Natural killer cell (primary cell): ENCODE measurements at regions not wholly inside any gene's neighbourhood (a gene's known extent, or its start where the extent isn't known, plus 50 kb on each side); places are given as distances from the start of the nearest gene placed in this dataset.

ENCODE experiments used
- ATAC-seq, 3 donors: fragments of 150-1000 bp in 2 of 3; fragments of 200-7000 bp in 1 of 3; cut with Tn5 transposase; 1 replicate in 1 of 3; 2 replicates in 2 of 3; pipeline ENCODE4 v1.10.0; 2021; ENCODE audit warnings: mild to moderate bottlenecking in 2 of 3, moderate library complexity in 2 of 3
- DNase-seq, 2 donors: peaks; one replicate each; pipeline versions ENCODE4 v3.0.0 to v3.0.0-alpha.2; 2013 to 2021; ENCODE audit warnings: mixed read lengths in 1 of 2
- H3K27ac ChIP-seq: one replicate; pipeline ENCODE4 v1.5.1; 2013; ENCODE audit warnings: mild to moderate bottlenecking, low read length
- H3K27me3 ChIP-seq: one replicate; pipeline ENCODE4 v1.6.1; 2013; ENCODE audit warnings: low read length; ENCODE audit not compliant: control insufficient read depth, insufficient read depth
- H3K36me3 ChIP-seq: one replicate; pipeline ENCODE4 v1.6.1; 2013; ENCODE audit warnings: low read length; ENCODE audit not compliant: control insufficient read depth, insufficient read depth
- H3K4me1 ChIP-seq: one replicate; pipeline ENCODE4 v1.6.1; 2013; ENCODE audit warnings: low read length; ENCODE audit not compliant: control insufficient read depth, insufficient read depth
- H3K4me3 ChIP-seq: one replicate; pipeline ENCODE4 v1.5.1; 2013; ENCODE audit warnings: low read length
- H3K9me3 ChIP-seq: one replicate; pipeline ENCODE4 v1.6.1; 2013; ENCODE audit warnings: low read length; ENCODE audit not compliant: control insufficient read depth, insufficient read depth
- H3K27ac Mint-ChIP-seq, 2 donors: one replicate each; pipeline ENCODE4 v1.8.0; 2022; ENCODE audit warnings: mild to moderate bottlenecking in 2 of 2, mixed read lengths in 2 of 2, moderate library complexity in 1 of 2
- H3K27me3 Mint-ChIP-seq, 2 donors: one replicate each; pipeline ENCODE4 v1.8.0; 2022; ENCODE audit warnings: low read depth in 2 of 2, mixed read lengths in 2 of 2
- H3K36me3 Mint-ChIP-seq: one replicate; pipeline ENCODE4 v1.8.0; 2022; ENCODE audit warnings: mixed read lengths
- H3K4me1 Mint-ChIP-seq, 2 donors: one replicate each; pipeline ENCODE4 v1.8.0; 2022; ENCODE audit warnings: mixed read lengths in 2 of 2
- H3K4me3 Mint-ChIP-seq: one replicate; pipeline ENCODE4 v1.8.0; 2022; ENCODE audit warnings: mild to moderate bottlenecking, moderate library complexity, mixed read lengths
- H3K9me3 Mint-ChIP-seq, 2 donors: one replicate each; pipeline ENCODE4 v1.8.0; 2022; ENCODE audit warnings: mixed read lengths in 2 of 2
- WGBS: methylation state at CpG from one replicate; pipeline ENCODE4 v1.1.7; 2013; ENCODE audit warnings: missing lambda C conversion rate; ENCODE audit not compliant: insufficient coverage; 5-methylcytosine and 5-hydroxymethylcytosine counted together
- intact Hi-C: fragments of 100-400 bp; cut with micrococcal nuclease; formaldehyde crosslinking; loops from one replicate; pipeline ENCODE4 v1.14.2; 2022
- TF ChIP-seq, protein P1 (sequence below): fragments of 200-600 bp; IDR thresholded peaks from one replicate; pipeline ENCODE4 v1.8.0; 2022; ENCODE audit warnings: antibody characterized with exemption

DNA sequence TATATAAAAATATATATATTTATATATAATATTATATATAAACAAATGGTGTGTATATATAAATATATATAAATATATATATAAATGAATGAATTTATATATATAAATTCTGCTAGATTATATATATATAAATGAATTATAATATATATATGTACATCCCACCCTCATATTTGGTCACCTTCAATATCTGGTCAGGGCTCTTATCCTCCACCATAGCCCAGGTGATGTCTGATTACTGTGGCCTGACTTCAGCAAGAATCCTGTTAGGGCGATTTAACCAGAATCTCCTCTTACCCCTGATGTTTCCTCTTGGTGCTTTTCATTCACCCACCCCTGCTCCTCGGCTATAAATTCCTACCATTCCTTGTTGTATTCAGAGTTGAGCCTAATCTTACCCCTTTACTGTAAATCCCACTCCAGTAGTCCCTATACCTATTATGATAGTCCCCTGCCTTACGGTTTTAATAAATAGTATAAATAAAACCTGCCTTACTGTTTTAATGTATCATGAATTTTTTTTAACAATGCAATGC is 439.6 kb downstream of the PLOD2 start:
- H3K4me3 Mint-ChIP-seq: no peak overlapping the region
- TF ChIP-seq, protein P1, sequence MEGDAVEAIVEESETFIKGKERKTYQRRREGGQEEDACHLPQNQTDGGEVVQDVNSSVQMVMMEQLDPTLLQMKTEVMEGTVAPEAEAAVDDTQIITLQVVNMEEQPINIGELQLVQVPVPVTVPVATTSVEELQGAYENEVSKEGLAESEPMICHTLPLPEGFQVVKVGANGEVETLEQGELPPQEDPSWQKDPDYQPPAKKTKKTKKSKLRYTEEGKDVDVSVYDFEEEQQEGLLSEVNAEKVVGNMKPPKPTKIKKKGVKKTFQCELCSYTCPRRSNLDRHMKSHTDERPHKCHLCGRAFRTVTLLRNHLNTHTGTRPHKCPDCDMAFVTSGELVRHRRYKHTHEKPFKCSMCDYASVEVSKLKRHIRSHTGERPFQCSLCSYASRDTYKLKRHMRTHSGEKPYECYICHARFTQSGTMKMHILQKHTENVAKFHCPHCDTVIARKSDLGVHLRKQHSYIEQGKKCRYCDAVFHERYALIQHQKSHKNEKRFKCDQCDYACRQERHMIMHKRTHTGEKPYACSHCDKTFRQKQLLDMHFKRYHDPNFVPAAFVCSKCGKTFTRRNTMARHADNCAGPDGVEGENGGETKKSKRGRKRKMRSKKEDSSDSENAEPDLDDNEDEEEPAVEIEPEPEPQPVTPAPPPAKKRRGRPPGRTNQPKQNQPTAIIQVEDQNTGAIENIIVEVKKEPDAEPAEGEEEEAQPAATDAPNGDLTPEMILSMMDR: no peak
- H3K9me3 ChIP-seq: no peaks in the 10 kb centered on the region

DNA sequence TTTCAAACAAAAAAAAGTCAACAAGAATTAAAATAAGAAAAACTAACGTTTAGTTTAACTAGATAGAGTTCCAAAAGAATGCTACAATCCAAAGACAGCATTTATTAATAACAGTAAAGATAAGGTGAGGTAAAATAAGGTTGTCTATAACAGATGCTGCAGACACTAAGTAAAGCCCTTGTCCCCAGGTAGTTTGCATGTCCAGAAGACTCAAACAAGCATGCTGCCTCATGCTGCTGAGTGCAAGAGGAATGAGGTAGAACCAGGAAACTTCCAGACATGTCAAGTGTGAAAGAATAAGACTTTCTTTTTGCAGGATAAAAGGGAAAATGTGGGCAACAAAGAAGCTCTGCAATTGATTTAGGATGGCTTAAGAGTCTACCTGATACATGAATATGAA is 439.2 kb downstream of the PLOD2 start:
- TF ChIP-seq, protein P1: no peak
- Mint-ChIP-seq H3K9me3 (peaks cover 11 to 21% of the 10 kb centered on the region in 2 donors), H3K4me3 (no peak overlapping the region), H3K27me3 (no peaks in the 10 kb centered on the region), H3K4me1 (no peaks in the 10 kb centered on the region), H3K36me3 (no peaks in the 10 kb centered on the region), H3K27ac (no peak overlapping the region)
- no peaks in the 10 kb centered on the region for H3K4me1 ChIP-seq
- no peak overlapping the region for H3K27ac ChIP-seq
- intact Hi-C loops: no loop called here
- no peaks in the 10 kb centered on the region for H3K9me3 ChIP-seq
- H3K36me3 ChIP-seq: no peaks in the 10 kb centered on the region
- WGBS: no CpG with 5 or more reads among the region's 1 CpG
- no peak overlapping the region for H3K4me3 ChIP-seq
- ATAC-seq (no peak), DNase-seq (no peak)
- H3K27me3 ChIP-seq: no peaks in the 10 kb centered on the region

More for the DNA sequence above, 439.6 kb downstream of the PLOD2 start:
- no peaks in the 10 kb centered on the region for H3K36me3 Mint-ChIP-seq
- DNase-seq: no peak
- intact Hi-C loops: no loop called here
- no peaks in the 10 kb centered on the region for H3K4me1 Mint-ChIP-seq
- H3K27me3 Mint-ChIP-seq: no peaks in the 10 kb centered on the region
- ATAC-seq: no peak
- no peak overlapping the region for H3K27ac Mint-ChIP-seq
- peaks cover 8 to 16% of the 10 kb centered on the region in 2 donors for H3K9me3 Mint-ChIP-seq
- no peaks in the 10 kb centered on the region for H3K4me1 ChIP-seq
- H3K36me3 ChIP-seq: no peaks in the 10 kb centered on the region
- no peak overlapping the region for H3K4me3 ChIP-seq
- H3K27ac ChIP-seq: no peak overlapping the region
- H3K27me3 ChIP-seq: no peaks in the 10 kb centered on the region
- WGBS: 91% methylated on average over 2 of the region's 3 CpGs

DNA sequence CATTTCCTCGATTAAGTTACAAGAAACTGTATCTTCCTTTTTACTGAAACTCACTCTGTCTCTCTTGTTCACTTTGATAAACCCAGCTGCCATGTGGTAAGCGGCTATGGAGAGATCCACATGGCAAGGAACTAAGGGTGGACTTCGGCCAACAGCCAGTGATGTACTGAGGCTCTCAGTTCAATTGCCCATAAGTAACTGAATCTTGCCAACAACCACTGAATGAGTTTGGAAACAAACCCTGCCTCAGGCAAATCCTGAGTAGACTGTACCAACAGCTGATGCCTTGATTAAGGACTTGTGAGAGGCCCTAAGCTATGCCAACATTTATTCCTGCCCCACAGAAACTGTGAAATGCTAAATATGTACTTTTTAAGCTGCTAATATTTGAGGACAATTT is 433.5 kb downstream of the PLOD2 start:
- Mint-ChIP-seq H3K27ac (no peak overlapping the region), H3K4me3 (no peak overlapping the region), H3K4me1 (no peaks in the 10 kb centered on the region), H3K36me3 (no peaks in the 10 kb centered on the region), H3K9me3 (peaks cover 20 to 34% of the 10 kb centered on the region in 2 donors), H3K27me3 (no peaks in the 10 kb centered on the region)
- ATAC-seq (no peak), DNase-seq (no peak)
- no peaks in the 10 kb centered on the region for H3K36me3 ChIP-seq
- no peaks in the 10 kb centered on the region for H3K4me1 ChIP-seq
- H3K4me3 ChIP-seq: no peak overlapping the region
- intact Hi-C loops: no loop called here
- TF ChIP-seq, protein P1: no peak
- H3K9me3 ChIP-seq: no peaks in the 10 kb centered on the region
- no peak overlapping the region for H3K27ac ChIP-seq
- H3K27me3 ChIP-seq: no peaks in the 10 kb centered on the region
- WGBS: 87% methylated on average over 3 of the region's 3 CpGs

DNA sequence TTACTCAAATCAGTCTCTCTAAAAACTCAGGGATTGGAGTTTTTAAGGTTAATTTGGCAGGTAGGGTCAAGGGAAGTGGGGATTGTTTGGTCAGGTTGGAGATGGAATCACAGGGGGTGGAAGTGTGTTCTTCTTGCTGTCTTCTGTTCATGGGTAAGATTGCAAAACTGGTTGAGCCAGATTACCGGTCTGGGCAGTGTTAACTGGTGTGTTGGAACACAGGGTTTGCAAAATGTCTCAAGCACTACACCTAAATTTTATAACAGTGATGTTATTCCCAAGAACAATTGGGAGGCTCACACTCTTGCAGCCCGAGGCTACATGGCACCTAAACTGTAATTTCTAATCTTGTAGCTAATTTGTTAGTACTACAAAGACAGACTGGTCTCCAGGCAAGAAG is 425.4 kb downstream of the PLOD2 start:
- H3K27me3 Mint-ChIP-seq: no peaks in the 10 kb centered on the region
- ATAC-seq (no peak), DNase-seq (no peak)
- H3K4me1 Mint-ChIP-seq: no peaks in the 10 kb centered on the region
- Histone ChIP-seq H3K4me3 (no peak overlapping the region), H3K4me1 (no peaks in the 10 kb centered on the region), H3K27ac (no peak overlapping the region), H3K27me3 (no peaks in the 10 kb centered on the region), H3K9me3 (no peaks in the 10 kb centered on the region), H3K36me3 (no peaks in the 10 kb centered on the region)
- peaks cover 8 to 15% of the 10 kb centered on the region in 2 donors for H3K9me3 Mint-ChIP-seq
- no peak overlapping the region for H3K4me3 Mint-ChIP-seq
- WGBS: 74% methylated on average over 2 of the region's 2 CpGs
- no peaks in the 10 kb centered on the region for H3K36me3 Mint-ChIP-seq
- intact Hi-C loops: no loop called here
- TF ChIP-seq, protein P1: no peak
- H3K27ac Mint-ChIP-seq: no peak overlapping the region
